Loucy (cell line): ENCODE measurements at regions not wholly inside any gene's neighbourhood (a gene's known extent, or its start where the extent isn't known, plus 50 kb on each side); places are given as distances from the start of the nearest gene placed in this dataset.
"Not testable (repeated sequence)": the region's sequence is repeated elsewhere in the genome, so short reads cannot be mapped to it uniquely, and the experiment has no call there.

ENCODE experiments used
- H2AFZ ChIP-seq: fragments of 200-600 bp; sonication (generic); 2 replicates; pipeline ENCODE4 v1.6.0; 2016; ENCODE audit warnings: antibody characterized with exemption, mild to moderate bottlenecking, low read length, moderate library complexity
- H3F3A ChIP-seq: fragments of 200-600 bp; 2 replicates; pipeline ENCODE4 v1.6.0; 2016; ENCODE audit warnings: antibody characterized with exemption, low read depth, mild to moderate bottlenecking
- H3K27me3 ChIP-seq: fragments of 200-600 bp; sonication (generic); 2 replicates; pipeline ENCODE4 v1.6.1; 2014; ENCODE audit warnings: low read length, mild to moderate bottlenecking; ENCODE audit not compliant: insufficient read depth, poor library complexity, severe bottlenecking
- H3K36me3 ChIP-seq: fragments of 200-600 bp; sonication (generic); 2 replicates; pipeline ENCODE4 v1.6.1; 2016; ENCODE audit warnings: low read length; ENCODE audit not compliant: insufficient read depth
- H3K4me1 ChIP-seq: fragments of 200-600 bp; sonication (generic); 2 replicates; pipeline ENCODE4 v1.5.1; 2014; ENCODE audit warnings: low read length, mild to moderate bottlenecking; ENCODE audit not compliant: insufficient read depth, poor library complexity, severe bottlenecking
- H3K4me2 ChIP-seq: fragments of 200-600 bp; sonication (generic); 2 replicates; pipeline ENCODE4 v1.6.0; 2014; ENCODE audit warnings: antibody characterized with exemption, low read length, low read depth, mild to moderate bottlenecking; ENCODE audit not compliant: poor library complexity, severe bottlenecking
- H3K4me3 ChIP-seq: fragments of 200-600 bp; sonication (generic); 2 replicates; pipeline ENCODE4 v1.5.1; 2014; ENCODE audit warnings: low read length, mild to moderate bottlenecking, mixed read lengths; ENCODE audit not compliant: poor library complexity, severe bottlenecking
- H3K79me2 ChIP-seq: fragments of 200-600 bp; sonication (generic); 2 replicates; pipeline ENCODE4 v1.6.1; 2014; ENCODE audit warnings: low read length; ENCODE audit not compliant: insufficient read depth
- H3K9ac ChIP-seq: fragments of 200-600 bp; sonication (generic); 2 replicates; pipeline ENCODE4 v1.6.0; 2014; ENCODE audit warnings: mild to moderate bottlenecking, low read depth, low read length, moderate library complexity; ENCODE audit not compliant: poor library complexity, severe bottlenecking
- H3K9me2 ChIP-seq: fragments of 200-600 bp; sonication (generic); replicated peaks from 2 replicates; pipeline ENCODE4 v1.6.1; 2016; ENCODE audit warnings: low read depth, low read length, mixed read lengths
- H3K9me3 ChIP-seq: fragments of 200-600 bp; sonication (generic); 2 replicates; pipeline ENCODE4 v1.6.1; 2014; ENCODE audit warnings: mild to moderate bottlenecking, antibody characterized with exemption, low read length, low read depth; ENCODE audit not compliant: insufficient read depth
- H4K20me1 ChIP-seq: fragments of 200-600 bp; sonication (generic); 2 replicates; pipeline ENCODE4 v1.6.0; 2014; ENCODE audit warnings: antibody characterized with exemption, low read length, mild to moderate bottlenecking; ENCODE audit not compliant: insufficient read depth, poor library complexity, severe bottlenecking

GRCh38 chr5:34180940-34181614, 138.1 kb upstream of the C1QTNF3 start:
- not testable (repeated sequence) for H3K9me2 ChIP-seq, H3K4me2 ChIP-seq, H3K9ac ChIP-seq, H3K9me3 ChIP-seq, H3K4me3 ChIP-seq, H2AFZ ChIP-seq, H4K20me1 ChIP-seq, H3K4me1 ChIP-seq, H3K27me3 ChIP-seq, H3K79me2 ChIP-seq, H3F3A ChIP-seq
- peaks cover 27% of the 10 kb centered on the region; the same call in 1 of the 2 replicates for H3K36me3 ChIP-seq

DNA sequence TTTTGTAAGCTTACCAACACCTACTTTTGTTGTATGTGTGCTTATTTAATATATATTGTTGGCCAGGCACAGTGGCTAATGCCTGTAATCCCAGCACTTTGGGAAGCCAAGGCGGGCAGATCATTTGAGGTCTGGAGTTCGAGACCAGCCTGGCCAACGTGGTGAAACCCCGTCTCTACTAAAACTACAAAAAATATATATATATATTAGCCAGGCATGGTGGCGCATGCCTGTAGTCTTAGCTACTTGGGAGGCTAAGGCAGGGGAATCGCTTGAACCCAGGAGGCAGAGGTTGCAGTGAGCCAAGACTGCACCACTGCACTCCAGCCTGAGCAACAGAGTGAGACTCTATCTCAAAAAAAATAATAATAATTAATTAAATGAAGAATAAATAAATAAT, 142.0 kb upstream of the C1QTNF3 start:
- not testable (repeated sequence) for H3K9me2 ChIP-seq, H3K4me3 ChIP-seq, H3K27me3 ChIP-seq, H2AFZ ChIP-seq, H3K4me1 ChIP-seq, H3K9ac ChIP-seq, H4K20me1 ChIP-seq, H3F3A ChIP-seq, H3K4me2 ChIP-seq, H3K9me3 ChIP-seq, H3K79me2 ChIP-seq
- peaks cover 25% of the 10 kb centered on the region; the same call in 1 of the 2 replicates for H3K36me3 ChIP-seq

- not testable (repeated sequence) for H3K27me3 ChIP-seq, H3K4me1 ChIP-seq, H3F3A ChIP-seq, H4K20me1 ChIP-seq, H3K79me2 ChIP-seq, H2AFZ ChIP-seq, H3K4me2 ChIP-seq, H3K9ac ChIP-seq, H3K4me3 ChIP-seq, H3K9me2 ChIP-seq, H3K9me3 ChIP-seq
- H3K36me3 ChIP-seq: peaks cover 24% of the 10 kb centered on the region; the same call in 1 of the 2 replicates
These were observed 142.6 kb upstream of the C1QTNF3 start for GRCh38 chr5:34185572-34185971.

- H3K27me3 ChIP-seq, H3F3A ChIP-seq, H3K79me2 ChIP-seq, H3K4me2 ChIP-seq, H3K4me1 ChIP-seq, H3K9me3 ChIP-seq, H4K20me1 ChIP-seq, H3K9me2 ChIP-seq, H2AFZ ChIP-seq, H3K9ac ChIP-seq, H3K4me3 ChIP-seq: not testable (repeated sequence)
- H3K36me3 ChIP-seq: peaks cover 24% of the 10 kb centered on the region; the same call in 1 of the 2 replicates
These were observed 143.1 kb upstream of the C1QTNF3 start for GRCh38 chr5:34186108-34186507.

DNA sequence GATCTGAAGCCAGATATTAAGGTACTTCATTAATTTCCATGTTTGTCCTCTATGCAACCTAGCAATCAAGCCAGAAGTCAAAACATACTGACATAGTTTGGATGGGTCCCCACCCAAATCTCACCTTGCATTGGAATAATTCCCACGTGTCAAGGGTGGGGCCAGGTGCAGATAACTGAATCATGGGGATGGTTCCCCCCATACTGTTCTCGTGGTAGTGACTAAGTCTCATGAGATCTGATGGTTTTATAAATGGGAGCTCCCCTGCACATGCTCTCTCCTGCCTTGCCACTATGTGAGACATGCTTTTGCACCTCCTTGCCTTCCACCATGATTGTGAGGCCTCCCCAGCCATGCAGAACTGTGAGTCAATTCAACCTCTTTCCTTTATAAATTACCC, 143.9 kb upstream of the C1QTNF3 start:
- not testable (repeated sequence) for H3K4me2 ChIP-seq, H3K4me1 ChIP-seq
- H3K36me3 ChIP-seq: peaks cover 23% of the 10 kb centered on the region; the same call in 1 of the 2 replicates

GRCh38 chr5:34187441-34187840, 144.4 kb upstream of the C1QTNF3 start:
- not testable (repeated sequence) for H3K9me3 ChIP-seq, H3K4me1 ChIP-seq, H3F3A ChIP-seq, H3K9ac ChIP-seq, H3K4me3 ChIP-seq, H3K27me3 ChIP-seq, H4K20me1 ChIP-seq, H3K79me2 ChIP-seq, H2AFZ ChIP-seq, H3K9me2 ChIP-seq, H3K4me2 ChIP-seq
- peaks cover 19% of the 10 kb centered on the region; the same call in 1 of the 2 replicates for H3K36me3 ChIP-seq

More for the DNA sequence above, 143.9 kb upstream of the C1QTNF3 start:
- not testable (repeated sequence) for H3K4me3 ChIP-seq, H3K9ac ChIP-seq, H4K20me1 ChIP-seq, H3K9me2 ChIP-seq, H2AFZ ChIP-seq, H3F3A ChIP-seq, H3K79me2 ChIP-seq, H3K9me3 ChIP-seq, H3K27me3 ChIP-seq
